Body of pancreas (tissue), 4 donors: ENCODE measurements at regions not wholly inside any gene's neighbourhood (a gene's known extent, or its start where the extent isn't known, plus 50 kb on each side); places are given as distances from the start of the nearest gene placed in this dataset.

Experiments used
- ATAC-seq: fragments of 150-250 bp; one replicate; pipeline ENCODE4 v1.9.1; 2016
- DNase-seq, 4 donors: peaks; one replicate each; pipeline ENCODE4 v3.0.0-alpha.2; 2019
- H3K27ac ChIP-seq, 4 donors: fragments of 200-600 bp; sonication (generic); 1 replicate in 3 of 4; 2 replicates in 1 of 4; pipeline versions ENCODE4 v1.5.1 to v1.6.1; 2016 to 2019; ENCODE audit warnings: mild to moderate bottlenecking in 1 of 4, mixed read lengths in 1 of 4, moderate library complexity in 1 of 4
- H3K27me3 ChIP-seq, 2 donors: fragments of 200-600 bp; sonication (generic); one replicate each; pipeline ENCODE4 v1.6.0; 2016; ENCODE audit warnings: mild to moderate bottlenecking in 1 of 2
- H3K36me3 ChIP-seq, 2 donors: fragments of 200-600 bp; sonication (generic); replicated peaks in 1 of 2; 2 replicates each; pipeline ENCODE4 v1.5.1; 2016; ENCODE audit warnings: low read depth in 2 of 2; ENCODE audit not compliant: insufficient read depth in 1 of 2
- H3K4me1 ChIP-seq: fragments of 200-600 bp; sonication (generic); one replicate; pipeline ENCODE4 v1.6.0; 2016
- H3K4me3 ChIP-seq, 2 donors: fragments of 200-600 bp; sonication (generic); 1 replicate in 1 of 2; 2 replicates in 1 of 2; pipeline ENCODE4 v1.5.1; 2016 to 2019
- H3K9me3 ChIP-seq, 3 donors: fragments of 200-600 bp; sonication (generic); 1 replicate in 2 of 3; 2 replicates in 1 of 3; pipeline ENCODE4 v1.5.1; 2016
- POLR2A ChIP-seq, 3 donors: fragments of 450-650 bp; IDR thresholded peaks; one replicate each; pipeline ENCODE4 v1.6.1; 2016; ENCODE audit warnings: antibody characterized with exemption in 3 of 3, mild to moderate bottlenecking in 2 of 3
- WGBS, 2 donors: methylation state at CpG; one replicate each; pipeline ENCODE4 v1.1.5; 2017; 5-methylcytosine and 5-hydroxymethylcytosine counted together
- intact Hi-C: fragments of 100-400 bp; cut with DNase I; formaldehyde crosslinking; loops from one replicate; pipeline ENCODE4 v1.15.1; 2023
- TF ChIP-seq, protein P1 (sequence below), 7 experiments: fragments of 450-650 bp in 4 of 7; fragments of 200-600 bp in 3 of 7; sonication (generic) in 3 of 7; IDR thresholded peaks; one replicate each; pipeline ENCODE4 v1.5.1; 2016 to 2019; ENCODE audit warnings: antibody characterized with exemption in 7 of 7

DNA sequence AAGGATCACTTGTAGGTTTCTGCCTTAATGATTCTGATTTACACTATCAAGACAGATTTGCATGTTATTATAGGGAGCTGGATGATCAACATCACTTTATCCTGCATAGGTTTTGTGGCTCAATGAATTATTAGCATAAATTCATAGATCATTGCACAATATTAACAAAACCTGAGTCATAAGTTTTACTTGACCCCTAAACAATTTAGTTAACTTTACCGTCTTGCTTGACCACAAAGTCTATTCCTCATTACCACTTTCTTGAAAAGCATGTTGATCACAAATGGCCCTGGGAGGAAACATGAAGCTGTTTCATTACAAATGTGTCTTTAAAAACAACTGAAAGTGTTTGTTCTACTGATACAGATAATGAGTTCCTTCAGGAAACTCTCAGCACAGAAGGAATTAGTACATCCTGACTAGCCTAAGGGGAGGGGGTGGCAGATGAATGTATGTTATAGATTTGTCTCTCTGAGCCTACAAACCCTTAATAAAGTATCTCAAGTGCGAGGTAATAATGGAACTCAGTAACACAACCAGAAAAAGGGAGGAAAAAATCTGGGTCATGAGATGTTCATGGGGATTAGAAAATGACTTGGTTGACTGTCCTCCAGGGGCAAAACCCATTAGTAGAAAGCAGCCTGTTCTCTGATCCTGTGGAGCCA is 303.4 kb downstream of the PIK3C3 start:
- Histone ChIP-seq H3K36me3 (no peaks in the 10 kb centered on the region), H3K4me3 (no peak overlapping the region), H3K27ac (no peak overlapping the region), H3K9me3 (no peaks in the 10 kb centered on the region), H3K4me1 (no peaks in the 10 kb centered on the region), H3K27me3 (no peaks in the 10 kb centered on the region)
- intact Hi-C loops = no loop called here
- ATAC-seq (no peak), DNase-seq (no peak)
- TF ChIP-seq POLR2A (IDR thresholded peaks at IDR 0.05) = no peak
- TF ChIP-seq, protein P1, sequence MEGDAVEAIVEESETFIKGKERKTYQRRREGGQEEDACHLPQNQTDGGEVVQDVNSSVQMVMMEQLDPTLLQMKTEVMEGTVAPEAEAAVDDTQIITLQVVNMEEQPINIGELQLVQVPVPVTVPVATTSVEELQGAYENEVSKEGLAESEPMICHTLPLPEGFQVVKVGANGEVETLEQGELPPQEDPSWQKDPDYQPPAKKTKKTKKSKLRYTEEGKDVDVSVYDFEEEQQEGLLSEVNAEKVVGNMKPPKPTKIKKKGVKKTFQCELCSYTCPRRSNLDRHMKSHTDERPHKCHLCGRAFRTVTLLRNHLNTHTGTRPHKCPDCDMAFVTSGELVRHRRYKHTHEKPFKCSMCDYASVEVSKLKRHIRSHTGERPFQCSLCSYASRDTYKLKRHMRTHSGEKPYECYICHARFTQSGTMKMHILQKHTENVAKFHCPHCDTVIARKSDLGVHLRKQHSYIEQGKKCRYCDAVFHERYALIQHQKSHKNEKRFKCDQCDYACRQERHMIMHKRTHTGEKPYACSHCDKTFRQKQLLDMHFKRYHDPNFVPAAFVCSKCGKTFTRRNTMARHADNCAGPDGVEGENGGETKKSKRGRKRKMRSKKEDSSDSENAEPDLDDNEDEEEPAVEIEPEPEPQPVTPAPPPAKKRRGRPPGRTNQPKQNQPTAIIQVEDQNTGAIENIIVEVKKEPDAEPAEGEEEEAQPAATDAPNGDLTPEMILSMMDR (IDR thresholded peaks at IDR 0.05) = no peak
- 58 to 59% methylated on average over 2 of the region's 2 CpGs for WGBS, 2 donors

DNA sequence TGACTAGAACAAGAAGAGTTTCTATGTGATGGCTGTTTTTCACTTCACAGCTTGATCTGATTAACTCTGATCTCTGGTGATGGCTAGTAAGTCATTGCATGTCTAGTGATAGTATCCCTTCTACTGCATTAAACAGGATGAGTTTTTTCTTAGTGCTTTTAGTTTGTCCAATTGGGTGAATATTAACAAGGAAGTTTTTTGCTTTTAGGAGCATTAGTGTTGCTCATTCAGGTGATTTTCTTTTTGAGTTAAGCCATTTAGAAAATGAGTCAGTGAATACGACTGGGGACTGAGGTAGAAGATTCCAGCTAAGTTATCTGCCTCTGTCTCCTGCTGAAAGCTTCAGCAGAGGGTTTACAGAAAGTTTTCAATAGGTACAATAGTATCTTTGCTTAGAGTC is 306.7 kb downstream of the PIK3C3 start:
- H3K4me3 ChIP-seq = no peak overlapping the region
- intact Hi-C loops = no loop called here
- ATAC-seq (no peak), DNase-seq (no peak)
- no peaks in the 10 kb centered on the region for H3K4me1 ChIP-seq
- H3K9me3 ChIP-seq = no peaks in the 10 kb centered on the region
- no peaks in the 10 kb centered on the region for H3K27me3 ChIP-seq
- TF ChIP-seq, protein P1 (IDR thresholded peaks at IDR 0.05) = no peak
- TF ChIP-seq POLR2A (IDR thresholded peaks at IDR 0.05) = no peak
- WGBS, 2 donors = 53% methylated on average over 1 of the region's 1 CpG
- H3K27ac ChIP-seq = no peak overlapping the region
- H3K36me3 ChIP-seq = no peaks in the 10 kb centered on the region

DNA sequence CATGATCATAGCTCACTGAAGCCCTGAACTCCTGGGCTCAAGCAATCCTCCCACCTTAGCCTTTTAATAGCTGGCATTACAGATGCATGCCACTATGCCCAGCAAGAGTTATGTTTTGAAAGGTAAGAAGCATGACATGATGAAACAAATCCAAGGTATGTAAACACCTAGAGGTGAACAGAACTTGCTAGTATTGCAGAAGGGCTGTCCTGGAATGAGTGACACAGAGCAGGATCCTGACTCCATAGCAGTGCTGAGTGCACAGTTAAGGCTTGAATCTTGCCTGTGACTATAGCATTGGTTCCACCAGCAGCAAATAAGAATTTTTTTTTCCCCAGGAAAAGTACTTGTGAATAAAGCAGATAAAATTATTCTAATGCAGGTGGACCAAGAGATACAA is 309.5 kb downstream of the PIK3C3 start:
- no peaks in the 10 kb centered on the region for H3K4me1 ChIP-seq
- H3K9me3 ChIP-seq = no peaks in the 10 kb centered on the region
- ATAC-seq = no peak
- DNase-seq = no peak
- H3K36me3 ChIP-seq = no peaks in the 10 kb centered on the region
- H3K27ac ChIP-seq = no peak overlapping the region
- no peaks in the 10 kb centered on the region for H3K27me3 ChIP-seq
- TF ChIP-seq, protein P1 (IDR thresholded peaks at IDR 0.05) = no peak
- no peak for TF ChIP-seq POLR2A (IDR thresholded peaks at IDR 0.05)
- intact Hi-C loops = no loop called here
- no peak overlapping the region for H3K4me3 ChIP-seq

DNA sequence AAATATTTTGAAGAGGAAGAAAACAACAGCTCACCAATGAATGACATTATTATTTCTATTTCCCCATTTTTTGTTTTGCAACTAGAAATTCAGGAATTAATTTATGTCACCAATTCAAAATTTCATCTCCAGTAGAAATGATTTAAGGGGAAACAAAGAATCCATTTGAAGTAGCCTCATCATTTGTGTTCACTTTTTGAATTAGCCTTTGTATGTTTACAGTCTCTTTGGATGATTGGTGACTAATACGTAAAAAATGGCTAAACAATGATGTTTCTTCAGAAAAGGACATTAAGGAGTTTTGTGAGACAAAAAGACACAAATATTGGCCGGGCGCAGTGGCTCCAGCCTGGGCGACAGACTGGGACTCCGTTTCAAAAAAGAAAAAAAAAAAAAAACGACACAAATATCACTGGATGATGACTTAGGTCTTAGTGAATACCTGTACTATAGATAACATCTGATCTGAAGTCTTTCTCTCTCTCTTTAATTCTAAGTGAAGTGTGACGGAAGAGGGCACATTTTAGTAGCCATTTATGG is 313.2 kb downstream of the PIK3C3 start:
- ATAC-seq (no peak), DNase-seq (no peak)
- H3K27me3 ChIP-seq = no peaks in the 10 kb centered on the region
- no peaks in the 10 kb centered on the region for H3K36me3 ChIP-seq
- TF ChIP-seq, protein P1 (IDR thresholded peaks at IDR 0.05) = no peak
- TF ChIP-seq POLR2A (IDR thresholded peaks at IDR 0.05) = no peak
- no peak overlapping the region for H3K27ac ChIP-seq
- no peaks in the 10 kb centered on the region for H3K4me1 ChIP-seq
- H3K9me3 ChIP-seq = no peaks in the 10 kb centered on the region
- no peak overlapping the region for H3K4me3 ChIP-seq
- 48 to 68% methylated on average over 7 of the region's 7 CpGs for WGBS, 2 donors
- intact Hi-C loops = no loop called here

DNA sequence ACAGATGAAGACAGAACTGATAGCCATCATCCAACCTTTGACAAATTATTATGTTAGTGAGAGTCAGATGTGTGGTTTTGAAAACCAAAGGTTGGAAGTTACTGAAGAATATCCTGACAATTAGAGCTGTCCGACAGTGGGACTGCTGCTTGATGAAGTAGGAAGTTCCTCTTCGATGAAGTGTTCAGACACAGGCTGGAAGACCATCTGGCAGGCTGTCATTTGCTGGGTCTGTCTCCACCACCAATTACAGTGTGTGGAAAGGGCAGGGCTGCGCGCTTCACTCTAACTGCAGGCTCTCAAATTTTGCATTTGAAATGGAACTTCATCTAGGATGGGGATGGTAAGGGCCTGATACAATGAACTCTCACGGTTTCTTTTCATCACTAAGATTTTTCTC is 313.8 kb downstream of the PIK3C3 start:
- Histone ChIP-seq H3K4me1 (no peaks in the 10 kb centered on the region), H3K27me3 (no peaks in the 10 kb centered on the region), H3K36me3 (no peaks in the 10 kb centered on the region), H3K9me3 (no peaks in the 10 kb centered on the region), H3K4me3 (no peak overlapping the region), H3K27ac (no peak overlapping the region)
- TF ChIP-seq, protein P1 (IDR thresholded peaks at IDR 0.05) = no peak
- TF ChIP-seq POLR2A (IDR thresholded peaks at IDR 0.05) = no peak
- ATAC-seq (no peak), DNase-seq (no peak)
- WGBS, 2 donors = 56 to 67% methylated on average over 5 of the region's 5 CpGs
- intact Hi-C loops = no loop called here
